ENCODE measurements at regions not wholly inside any gene's neighbourhood (a gene's known extent, or its start where the extent isn't known, plus 50 kb on each side); places are given as distances from the start of the nearest gene placed in this dataset.

- Histone ChIP-seq H3K4me3 (ENCODE audit: control insufficient read depth in 1 of 7, extremely low read depth in 1 of 7, insufficient read depth in 4 of 7, low read depth in 2 of 7, low read length in 6 of 7) (no peak overlapping the region), H3K27ac (ENCODE audit: insufficient read depth in 1 of 2, low read depth in 1 of 2, low read length in 2 of 2, poor library complexity in 1 of 2, severe bottlenecking in 2 of 2) (no peak overlapping the region), H3K9me3 (ENCODE audit: control extremely low read depth in 1 of 5, control insufficient read depth in 4 of 5, insufficient read depth in 2 of 5, low read depth in 1 of 5, low read length in 4 of 5) (peaks cover 0 to 3% (median 2%) of the 10 kb centered on the region in 5 experiments), H3K27me3 (replicated peaks in 2 of 5; ENCODE audit: control insufficient read depth in 4 of 5, insufficient read depth in 5 of 5, low read length in 4 of 5) (no peaks in the 10 kb centered on the region), H3K4me1 (ENCODE audit: control extremely low read depth in 1 of 4, control insufficient read depth in 4 of 4, insufficient read depth in 4 of 4, low read length in 3 of 4) (no peaks in the 10 kb centered on the region), H3K36me3 (ENCODE audit: control insufficient read depth in 4 of 4, insufficient read depth in 4 of 4, low read length in 3 of 4) (no peaks in the 10 kb centered on the region)
- POLR2A ChIA-PET = no interaction called here
- 92% methylated on average over 2 of the region's 6 CpGs for WGBS (ENCODE audit: insufficient coverage)
- CTCF ChIA-PET = no interaction called here
- DNase-seq = no peak
Observed at GRCh38 chr11:28777126-28777525, 668.9 kb downstream of the METTL15 start.

GRCh38 chr11:28773606-28774005 lies 665.4 kb downstream of the METTL15 start:
- CTCF ChIA-PET = no interaction called here
- H3K4me1 ChIP-seq (ENCODE audit: control extremely low read depth in 1 of 4, control insufficient read depth in 4 of 4, insufficient read depth in 4 of 4, low read length in 3 of 4) = no peaks in the 10 kb centered on the region

GRCh38 chr11:28770806-28771205 lies 662.6 kb downstream of the METTL15 start:
- Histone ChIP-seq H3K9me3 (ENCODE audit: control extremely low read depth in 1 of 5, control insufficient read depth in 4 of 5, insufficient read depth in 2 of 5, low read depth in 1 of 5, low read length in 4 of 5) (peaks cover 0 to 3% (median 2%) of the 10 kb centered on the region in 5 experiments), H3K27ac (ENCODE audit: insufficient read depth in 1 of 2, low read depth in 1 of 2, low read length in 2 of 2, poor library complexity in 1 of 2, severe bottlenecking in 2 of 2) (no peak overlapping the region), H3K36me3 (ENCODE audit: control insufficient read depth in 4 of 4, insufficient read depth in 4 of 4, low read length in 3 of 4) (no peaks in the 10 kb centered on the region), H3K4me3 (ENCODE audit: control insufficient read depth in 1 of 7, extremely low read depth in 1 of 7, insufficient read depth in 4 of 7, low read depth in 2 of 7, low read length in 6 of 7) (no peak overlapping the region), H3K27me3 (replicated peaks in 2 of 5; ENCODE audit: control insufficient read depth in 4 of 5, insufficient read depth in 5 of 5, low read length in 4 of 5) (no peaks in the 10 kb centered on the region), H3K4me1 (ENCODE audit: control extremely low read depth in 1 of 4, control insufficient read depth in 4 of 4, insufficient read depth in 4 of 4, low read length in 3 of 4) (no peaks in the 10 kb centered on the region)
- ChIA-PET POLR2A (no interaction called here), CTCF (no interaction called here)
- no peak for DNase-seq
- WGBS (ENCODE audit: insufficient coverage) = 100% methylated on average over 1 of the region's 1 CpG

More at GRCh38 chr11:28773606-28774005, 665.4 kb downstream of the METTL15 start:
- DNase-seq = no peak
- Histone ChIP-seq H3K27me3 (replicated peaks in 2 of 5; ENCODE audit: control insufficient read depth in 4 of 5, insufficient read depth in 5 of 5, low read length in 4 of 5) (no peaks in the 10 kb centered on the region), H3K27ac (ENCODE audit: insufficient read depth in 1 of 2, low read depth in 1 of 2, low read length in 2 of 2, poor library complexity in 1 of 2, severe bottlenecking in 2 of 2) (no peak overlapping the region), H3K9me3 (ENCODE audit: control extremely low read depth in 1 of 5, control insufficient read depth in 4 of 5, insufficient read depth in 2 of 5, low read depth in 1 of 5, low read length in 4 of 5) (peaks cover 0 to 2% (median 0%) of the 10 kb centered on the region in 5 experiments), H3K36me3 (ENCODE audit: control insufficient read depth in 4 of 4, insufficient read depth in 4 of 4, low read length in 3 of 4) (no peaks in the 10 kb centered on the region), H3K4me3 (ENCODE audit: control insufficient read depth in 1 of 7, extremely low read depth in 1 of 7, insufficient read depth in 4 of 7, low read depth in 2 of 7, low read length in 6 of 7) (no peak overlapping the region)
- POLR2A ChIA-PET = no interaction called here
- no CpG with 5 or more reads among the region's 1 CpG for WGBS (ENCODE audit: insufficient coverage)

GRCh38 chr11:28767574-28767973 lies 659.4 kb downstream of the METTL15 start:
- no peak for DNase-seq
- ChIA-PET CTCF (no interaction called here), POLR2A (no interaction called here)
- Histone ChIP-seq H3K27me3 (replicated peaks in 2 of 5; ENCODE audit: control insufficient read depth in 4 of 5, insufficient read depth in 5 of 5, low read length in 4 of 5) (no peaks in the 10 kb centered on the region), H3K36me3 (ENCODE audit: control insufficient read depth in 4 of 4, insufficient read depth in 4 of 4, low read length in 3 of 4) (no peaks in the 10 kb centered on the region), H3K4me1 (ENCODE audit: control extremely low read depth in 1 of 4, control insufficient read depth in 4 of 4, insufficient read depth in 4 of 4, low read length in 3 of 4) (no peaks in the 10 kb centered on the region), H3K27ac (ENCODE audit: insufficient read depth in 1 of 2, low read depth in 1 of 2, low read length in 2 of 2, poor library complexity in 1 of 2, severe bottlenecking in 2 of 2) (no peak overlapping the region), H3K9me3 (ENCODE audit: control extremely low read depth in 1 of 5, control insufficient read depth in 4 of 5, insufficient read depth in 2 of 5, low read depth in 1 of 5, low read length in 4 of 5) (peaks cover 0 to 3% (median 0%) of the 10 kb centered on the region in 5 experiments), H3K4me3 (ENCODE audit: control insufficient read depth in 1 of 7, extremely low read depth in 1 of 7, insufficient read depth in 4 of 7, low read depth in 2 of 7, low read length in 6 of 7) (no peak overlapping the region)
- WGBS (ENCODE audit: insufficient coverage) = no CpG with 5 or more reads among the region's 1 CpG

- Histone ChIP-seq H3K4me1 (ENCODE audit: control extremely low read depth in 1 of 4, control insufficient read depth in 4 of 4, insufficient read depth in 4 of 4, low read length in 3 of 4) (no peaks in the 10 kb centered on the region), H3K27me3 (replicated peaks in 2 of 5; ENCODE audit: control insufficient read depth in 4 of 5, insufficient read depth in 5 of 5, low read length in 4 of 5) (no peaks in the 10 kb centered on the region), H3K4me3 (ENCODE audit: control insufficient read depth in 1 of 7, extremely low read depth in 1 of 7, insufficient read depth in 4 of 7, low read depth in 2 of 7, low read length in 6 of 7) (no peak overlapping the region), H3K9me3 (ENCODE audit: control extremely low read depth in 1 of 5, control insufficient read depth in 4 of 5, insufficient read depth in 2 of 5, low read depth in 1 of 5, low read length in 4 of 5) (peaks cover 0 to 3% (median 0%) of the 10 kb centered on the region in 5 experiments), H3K27ac (ENCODE audit: insufficient read depth in 1 of 2, low read depth in 1 of 2, low read length in 2 of 2, poor library complexity in 1 of 2, severe bottlenecking in 2 of 2) (no peak overlapping the region), H3K36me3 (ENCODE audit: control insufficient read depth in 4 of 4, insufficient read depth in 4 of 4, low read length in 3 of 4) (no peaks in the 10 kb centered on the region)
- DNase-seq = no peak
- ChIA-PET CTCF (no interaction called here), POLR2A (no interaction called here)
- 86% methylated on average over 1 of the region's 1 CpG for WGBS (ENCODE audit: insufficient coverage)
Observed at GRCh38 chr11:28763876-28764275, 655.7 kb downstream of the METTL15 start.

- POLR2A ChIA-PET = no interaction called here
- H3K4me3 ChIP-seq (ENCODE audit: control insufficient read depth in 1 of 7, extremely low read depth in 1 of 7, insufficient read depth in 4 of 7, low read depth in 2 of 7, low read length in 6 of 7) = no peak overlapping the region
- H3K36me3 ChIP-seq (ENCODE audit: control insufficient read depth in 4 of 4, insufficient read depth in 4 of 4, low read length in 3 of 4) = no peaks in the 10 kb centered on the region
- H3K4me1 ChIP-seq (ENCODE audit: control extremely low read depth in 1 of 4, control insufficient read depth in 4 of 4, insufficient read depth in 4 of 4, low read length in 3 of 4) = no peaks in the 10 kb centered on the region
- CTCF ChIA-PET = no interaction called here
- H3K9me3 ChIP-seq (ENCODE audit: control extremely low read depth in 1 of 5, control insufficient read depth in 4 of 5, insufficient read depth in 2 of 5, low read depth in 1 of 5, low read length in 4 of 5) = peaks cover 0 to 3% (median 0%) of the 10 kb centered on the region in 5 experiments
- no peak overlapping the region for H3K27ac ChIP-seq (ENCODE audit: insufficient read depth in 1 of 2, low read depth in 1 of 2, low read length in 2 of 2, poor library complexity in 1 of 2, severe bottlenecking in 2 of 2)
- no peak for DNase-seq
- no CpG with 5 or more reads among the region's 1 CpG for WGBS (ENCODE audit: insufficient coverage)
- no peaks in the 10 kb centered on the region for H3K27me3 ChIP-seq (replicated peaks in 2 of 5; ENCODE audit: control insufficient read depth in 4 of 5, insufficient read depth in 5 of 5, low read length in 4 of 5)
Observed at GRCh38 chr11:28763151-28763550, 655.0 kb downstream of the METTL15 start.

- Histone ChIP-seq H3K27me3 (replicated peaks in 2 of 5; ENCODE audit: control insufficient read depth in 4 of 5, insufficient read depth in 5 of 5, low read length in 4 of 5) (no peaks in the 10 kb centered on the region), H3K4me1 (ENCODE audit: control extremely low read depth in 1 of 4, control insufficient read depth in 4 of 4, insufficient read depth in 4 of 4, low read length in 3 of 4) (no peaks in the 10 kb centered on the region), H3K9me3 (ENCODE audit: control extremely low read depth in 1 of 5, control insufficient read depth in 4 of 5, insufficient read depth in 2 of 5, low read depth in 1 of 5, low read length in 4 of 5) (no peaks in the 10 kb centered on the region), H3K27ac (ENCODE audit: insufficient read depth in 1 of 2, low read depth in 1 of 2, low read length in 2 of 2, poor library complexity in 1 of 2, severe bottlenecking in 2 of 2) (no peak overlapping the region), H3K4me3 (ENCODE audit: control insufficient read depth in 1 of 7, extremely low read depth in 1 of 7, insufficient read depth in 4 of 7, low read depth in 2 of 7, low read length in 6 of 7) (no peak overlapping the region), H3K36me3 (ENCODE audit: control insufficient read depth in 4 of 4, insufficient read depth in 4 of 4, low read length in 3 of 4) (no peaks in the 10 kb centered on the region)
- POLR2A ChIA-PET = no interaction called here
- no peak for DNase-seq
- 100% methylated on average over 6 of the region's 8 CpGs for WGBS (ENCODE audit: insufficient coverage)
- CTCF ChIA-PET = no interaction called here
Observed at GRCh38 chr11:28760676-28761390, 652.6 kb downstream of the METTL15 start.
